ENCODE measurements at regions not wholly inside any gene's neighbourhood (a gene's known extent, or its start where the extent isn't known, plus 50 kb on each side); places are given as distances from the start of the nearest gene placed in this dataset.

- H3K4me3 ChIP-seq (ENCODE audit: low read depth, low read length, poor library complexity, severe bottlenecking) = no peak overlapping the region
- H3K27me3 ChIP-seq (ENCODE audit: insufficient read depth, low read length) = no peaks in the 10 kb centered on the region
- no peaks in the 10 kb centered on the region for H3K4me1 ChIP-seq (ENCODE audit: insufficient read depth, low read length, severe bottlenecking)
- no peak overlapping the region for H3K9ac ChIP-seq (ENCODE audit: low read length)
- H3K36me3 ChIP-seq (ENCODE audit: insufficient read depth, low read length) = no peaks in the 10 kb centered on the region
- H3K9me3 ChIP-seq (ENCODE audit: low read length) = no peaks in the 10 kb centered on the region
- no peak overlapping the region for H2AFZ ChIP-seq (ENCODE audit: low read length)
- H3K4me2 ChIP-seq (ENCODE audit: low read length) = no peak overlapping the region
- H3F3A ChIP-seq (ENCODE audit: insufficient read depth, low read length) = no peaks in the 10 kb centered on the region
- no peak overlapping the region for H3K27ac ChIP-seq (ENCODE audit: low read depth, low read length, poor library complexity, severe bottlenecking)
- H3K9me2 ChIP-seq (ENCODE audit: low read depth, low read length) = no peaks in the 10 kb centered on the region
- TF ChIP-seq CTCF (IDR thresholded peaks at IDR 0.05; ENCODE audit: low read length) (no peak), EZH2 (IDR thresholded peaks at IDR 0.05; ENCODE audit: borderline replicate concordance, low read length) (no peak)
- no peaks in the 10 kb centered on the region for H4K20me1 ChIP-seq (ENCODE audit: insufficient read depth, low read length)
- no peaks in the 10 kb centered on the region for H3K79me2 ChIP-seq (ENCODE audit: insufficient read depth, low read length)
Measured at GRCh38 chr10:3486346-3487065, 298.5 kb downstream of the KLF6 start.

GRCh38 chr10:3485057-3485686 lies 299.8 kb downstream of the KLF6 start:
- Histone ChIP-seq H3K27ac (ENCODE audit: low read depth, low read length, poor library complexity, severe bottlenecking) (no peak overlapping the region), H3K9me3 (ENCODE audit: low read length) (no peaks in the 10 kb centered on the region), H3F3A (ENCODE audit: insufficient read depth, low read length) (no peaks in the 10 kb centered on the region), H3K4me1 (ENCODE audit: insufficient read depth, low read length, severe bottlenecking) (no peaks in the 10 kb centered on the region), H3K4me2 (ENCODE audit: low read length) (no peak overlapping the region), H4K20me1 (ENCODE audit: insufficient read depth, low read length) (no peaks in the 10 kb centered on the region), H3K9ac (ENCODE audit: low read length) (no peak overlapping the region), H3K9me2 (ENCODE audit: low read depth, low read length) (no peaks in the 10 kb centered on the region), H3K79me2 (ENCODE audit: insufficient read depth, low read length) (no peaks in the 10 kb centered on the region), H3K4me3 (ENCODE audit: low read depth, low read length, poor library complexity, severe bottlenecking) (no peak overlapping the region), H2AFZ (ENCODE audit: low read length) (no peak overlapping the region), H3K36me3 (ENCODE audit: insufficient read depth, low read length) (no peaks in the 10 kb centered on the region), H3K27me3 (ENCODE audit: insufficient read depth, low read length) (no peaks in the 10 kb centered on the region)
- TF ChIP-seq CTCF (IDR thresholded peaks at IDR 0.05; ENCODE audit: low read length) = no peak
- no peak for TF ChIP-seq EZH2 (IDR thresholded peaks at IDR 0.05; ENCODE audit: borderline replicate concordance, low read length)

- H3K4me1 ChIP-seq (ENCODE audit: insufficient read depth, low read length, severe bottlenecking) = no peaks in the 10 kb centered on the region
- no peak overlapping the region for H3K4me2 ChIP-seq (ENCODE audit: low read length)
- H3K27ac ChIP-seq (ENCODE audit: low read depth, low read length, poor library complexity, severe bottlenecking) = no peak overlapping the region
- no peaks in the 10 kb centered on the region for H3K27me3 ChIP-seq (ENCODE audit: insufficient read depth, low read length)
- no peak overlapping the region for H3K4me3 ChIP-seq (ENCODE audit: low read depth, low read length, poor library complexity, severe bottlenecking)
- H3K9ac ChIP-seq (ENCODE audit: low read length) = no peak overlapping the region
- H2AFZ ChIP-seq (ENCODE audit: low read length) = no peak overlapping the region
- H3K9me3 ChIP-seq (ENCODE audit: low read length) = no peaks in the 10 kb centered on the region
- no peaks in the 10 kb centered on the region for H3K9me2 ChIP-seq (ENCODE audit: low read depth, low read length)
- H3F3A ChIP-seq (ENCODE audit: insufficient read depth, low read length) = no peaks in the 10 kb centered on the region
- H4K20me1 ChIP-seq (ENCODE audit: insufficient read depth, low read length) = no peaks in the 10 kb centered on the region
- no peaks in the 10 kb centered on the region for H3K36me3 ChIP-seq (ENCODE audit: insufficient read depth, low read length)
- TF ChIP-seq EZH2 (IDR thresholded peaks at IDR 0.05; ENCODE audit: borderline replicate concordance, low read length) (no peak), CTCF (IDR thresholded peaks at IDR 0.05; ENCODE audit: low read length) (no peak)
- no peaks in the 10 kb centered on the region for H3K79me2 ChIP-seq (ENCODE audit: insufficient read depth, low read length)
Measured at GRCh38 chr10:3484306-3485056, 300.5 kb downstream of the KLF6 start.
